Panc1 (cell line): ENCODE measurements at regions not wholly inside any gene's neighbourhood (a gene's known extent, or its start where the extent isn't known, plus 50 kb on each side); places are given as distances from the start of the nearest gene placed in this dataset.

Experiments used
- ATAC-seq: fragments of 200-7000 bp; cut with Tn5 transposase; 2 replicates; pipeline ENCODE4 v1.9.1; 2020; ENCODE audit warnings: mild to moderate bottlenecking, moderate library complexity
- BruUV-seq: library from RNA; stranded (reverse); fragments of 400-500 nt; replicated peaks from 2 replicates; lab custom pipeline; 2021; lab: Mats Ljungman, UMichigan
- CTCF ChIA-PET: fragments of 300-600 bp; sonication (Branson Sonifier 250); formaldehyde crosslinking; loops from one replicate; lab custom pipeline; 2022; ENCODE audit warnings: antibody characterized with exemption; lab: Charles Lee
- POLR2A ChIA-PET: fragments of 300-600 bp; sonication (Branson Sonifier 250); formaldehyde crosslinking; loops from one replicate; lab custom pipeline; 2022; ENCODE audit warnings: antibody characterized with exemption; lab: Charles Lee
- DNase-seq: peaks from one replicate; pipeline ENCODE4 v3.0.0-alpha.2; 2010; ENCODE audit warnings: low read depth, low spot score
- H3K27ac ChIP-seq: 2 replicates; pipeline ENCODE4 v1.5.1; 2011; ENCODE audit warnings: mild to moderate bottlenecking, low read length, inconsistent platforms
- H3K27me3 ChIP-seq: fragments of 200-500 bp; sonication (Bioruptor generic); 2 replicates; pipeline ENCODE4 v1.6.0; 2014; ENCODE audit warnings: low read length, inconsistent platforms; ENCODE audit not compliant: control insufficient read depth, insufficient read depth
- H3K36me3 ChIP-seq: fragments of 200-500 bp; sonication (Bioruptor generic); 2 replicates; pipeline ENCODE4 v1.5.1; 2014; ENCODE audit warnings: inconsistent platforms, mild to moderate bottlenecking, low read length, moderate library complexity; ENCODE audit not compliant: control insufficient read depth, insufficient read depth
- H3K4me1 ChIP-seq: 2 replicates; pipeline ENCODE4 v1.5.1; 2011; ENCODE audit warnings: inconsistent platforms, mild to moderate bottlenecking, low read length, moderate library complexity; ENCODE audit not compliant: control insufficient read depth, insufficient read depth
- H3K4me3 ChIP-seq, 2 experiments: 2 replicates each; pipeline ENCODE4 v1.5.1; 2011 to 2012; ENCODE audit warnings: low read depth in 2 of 2, low read length in 2 of 2, mild to moderate bottlenecking in 2 of 2, inconsistent platforms in 1 of 2, moderate library complexity in 1 of 2
- H3K9me3 ChIP-seq: fragments of 200-500 bp; sonication (Bioruptor generic); 2 replicates; pipeline ENCODE4 v1.5.1; 2014; ENCODE audit warnings: low read depth, mild to moderate bottlenecking, inconsistent platforms, low read length, moderate library complexity; ENCODE audit not compliant: control insufficient read depth, insufficient read depth
- POLR2AphosphoS5 ChIP-seq: IDR thresholded peaks from 2 replicates; pipeline ENCODE4 v1.6.1; 2012; ENCODE audit warnings: mild to moderate bottlenecking, low read depth, low read length, moderate library complexity
- SIN3A ChIP-seq: IDR thresholded peaks from 2 replicates; pipeline ENCODE4 v1.6.1; 2012; ENCODE audit warnings: low read depth, mild to moderate bottlenecking, low read length, moderate library complexity, borderline replicate concordance; ENCODE audit not compliant: insufficient read depth
- TCF7L2 ChIP-seq: IDR thresholded peaks from 2 replicates; pipeline ENCODE4 v1.6.1; 2011; ENCODE audit warnings: mild to moderate bottlenecking, low read depth, low read length, inconsistent platforms
- in situ Hi-C: cut with HindIII; loops from 2 replicates; pipeline ENCODE4 v1.10.0; 2016; ENCODE audit warnings: low sequenced_read_pairs, low pct_unique_long_range_greater_than_20kb
- intact Hi-C: fragments of 100-400 bp; cut with micrococcal nuclease; formaldehyde crosslinking; loops from one replicate; pipeline ENCODE4 v1.10.0; 2022; ENCODE audit not compliant: unreplicated experiment
- TF ChIP-seq, protein P1 (sequence below), 2 experiments: IDR thresholded peaks; 2 replicates each; pipeline ENCODE4 v1.6.1; 2011 to 2012; ENCODE audit warnings: low read depth in 2 of 2, control low read depth in 1 of 2, low read length in 1 of 2, mild to moderate bottlenecking in 1 of 2, moderate library complexity in 1 of 2; ENCODE audit not compliant: insufficient read depth in 1 of 2
- TF ChIP-seq, protein P2 (sequence below): fragments of 450-650 bp; IDR thresholded peaks from 2 replicates; pipeline ENCODE4 v1.5.1; 2017; ENCODE audit warnings: mild to moderate bottlenecking

DNA sequence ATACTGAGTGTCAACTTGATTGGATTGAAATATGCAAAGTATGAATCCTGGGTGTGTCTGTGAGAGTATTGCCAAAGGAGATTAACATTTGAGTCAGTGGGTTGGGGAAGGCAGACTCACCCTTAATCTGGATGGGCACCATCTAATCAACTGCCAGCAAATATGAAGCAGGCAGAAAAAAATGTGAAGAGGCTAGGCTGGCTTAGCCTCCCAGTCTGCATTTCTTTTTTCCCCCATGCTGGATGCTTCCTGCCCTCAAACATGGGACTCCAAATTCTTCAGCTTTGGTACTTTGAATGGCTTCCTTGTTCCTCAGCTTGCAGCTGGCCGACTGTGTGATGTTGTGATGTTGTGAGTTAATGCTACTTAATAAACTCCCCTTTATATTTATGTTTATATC is 577.4 kb downstream of the CPS1 start:
- BruUV-seq, result no TSS peak
- H3K4me3 ChIP-seq, result no peak overlapping the region
- no peaks in the 10 kb centered on the region for H3K9me3 ChIP-seq
- no peaks in the 10 kb centered on the region for H3K27me3 ChIP-seq
- H3K4me1 ChIP-seq, result no peaks in the 10 kb centered on the region
- no peak overlapping the region for H3K27ac ChIP-seq
- DNase-seq, result no peak
- no peaks in the 10 kb centered on the region for H3K36me3 ChIP-seq
- intact Hi-C loops (no loop called here), in situ Hi-C loops (no loop called here)
- TF ChIP-seq SIN3A, result no peak
- TF ChIP-seq POLR2AphosphoS5, result no peak
- TF ChIP-seq, protein P1, sequence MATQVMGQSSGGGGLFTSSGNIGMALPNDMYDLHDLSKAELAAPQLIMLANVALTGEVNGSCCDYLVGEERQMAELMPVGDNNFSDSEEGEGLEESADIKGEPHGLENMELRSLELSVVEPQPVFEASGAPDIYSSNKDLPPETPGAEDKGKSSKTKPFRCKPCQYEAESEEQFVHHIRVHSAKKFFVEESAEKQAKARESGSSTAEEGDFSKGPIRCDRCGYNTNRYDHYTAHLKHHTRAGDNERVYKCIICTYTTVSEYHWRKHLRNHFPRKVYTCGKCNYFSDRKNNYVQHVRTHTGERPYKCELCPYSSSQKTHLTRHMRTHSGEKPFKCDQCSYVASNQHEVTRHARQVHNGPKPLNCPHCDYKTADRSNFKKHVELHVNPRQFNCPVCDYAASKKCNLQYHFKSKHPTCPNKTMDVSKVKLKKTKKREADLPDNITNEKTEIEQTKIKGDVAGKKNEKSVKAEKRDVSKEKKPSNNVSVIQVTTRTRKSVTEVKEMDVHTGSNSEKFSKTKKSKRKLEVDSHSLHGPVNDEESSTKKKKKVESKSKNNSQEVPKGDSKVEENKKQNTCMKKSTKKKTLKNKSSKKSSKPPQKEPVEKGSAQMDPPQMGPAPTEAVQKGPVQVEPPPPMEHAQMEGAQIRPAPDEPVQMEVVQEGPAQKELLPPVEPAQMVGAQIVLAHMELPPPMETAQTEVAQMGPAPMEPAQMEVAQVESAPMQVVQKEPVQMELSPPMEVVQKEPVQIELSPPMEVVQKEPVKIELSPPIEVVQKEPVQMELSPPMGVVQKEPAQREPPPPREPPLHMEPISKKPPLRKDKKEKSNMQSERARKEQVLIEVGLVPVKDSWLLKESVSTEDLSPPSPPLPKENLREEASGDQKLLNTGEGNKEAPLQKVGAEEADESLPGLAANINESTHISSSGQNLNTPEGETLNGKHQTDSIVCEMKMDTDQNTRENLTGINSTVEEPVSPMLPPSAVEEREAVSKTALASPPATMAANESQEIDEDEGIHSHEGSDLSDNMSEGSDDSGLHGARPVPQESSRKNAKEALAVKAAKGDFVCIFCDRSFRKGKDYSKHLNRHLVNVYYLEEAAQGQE (IDR thresholded peaks at IDR 0.05; ENCODE audit: insufficient read depth in 1 of 2, low read depth in 2 of 2, low read length in 1 of 2), result no peak
- no peak for TF ChIP-seq TCF7L2
- TF ChIP-seq, protein P2, sequence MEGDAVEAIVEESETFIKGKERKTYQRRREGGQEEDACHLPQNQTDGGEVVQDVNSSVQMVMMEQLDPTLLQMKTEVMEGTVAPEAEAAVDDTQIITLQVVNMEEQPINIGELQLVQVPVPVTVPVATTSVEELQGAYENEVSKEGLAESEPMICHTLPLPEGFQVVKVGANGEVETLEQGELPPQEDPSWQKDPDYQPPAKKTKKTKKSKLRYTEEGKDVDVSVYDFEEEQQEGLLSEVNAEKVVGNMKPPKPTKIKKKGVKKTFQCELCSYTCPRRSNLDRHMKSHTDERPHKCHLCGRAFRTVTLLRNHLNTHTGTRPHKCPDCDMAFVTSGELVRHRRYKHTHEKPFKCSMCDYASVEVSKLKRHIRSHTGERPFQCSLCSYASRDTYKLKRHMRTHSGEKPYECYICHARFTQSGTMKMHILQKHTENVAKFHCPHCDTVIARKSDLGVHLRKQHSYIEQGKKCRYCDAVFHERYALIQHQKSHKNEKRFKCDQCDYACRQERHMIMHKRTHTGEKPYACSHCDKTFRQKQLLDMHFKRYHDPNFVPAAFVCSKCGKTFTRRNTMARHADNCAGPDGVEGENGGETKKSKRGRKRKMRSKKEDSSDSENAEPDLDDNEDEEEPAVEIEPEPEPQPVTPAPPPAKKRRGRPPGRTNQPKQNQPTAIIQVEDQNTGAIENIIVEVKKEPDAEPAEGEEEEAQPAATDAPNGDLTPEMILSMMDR, result no peak
- POLR2A ChIA-PET, result no interaction called here
- no peak for ATAC-seq
- CTCF ChIA-PET, result no interaction called here

DNA sequence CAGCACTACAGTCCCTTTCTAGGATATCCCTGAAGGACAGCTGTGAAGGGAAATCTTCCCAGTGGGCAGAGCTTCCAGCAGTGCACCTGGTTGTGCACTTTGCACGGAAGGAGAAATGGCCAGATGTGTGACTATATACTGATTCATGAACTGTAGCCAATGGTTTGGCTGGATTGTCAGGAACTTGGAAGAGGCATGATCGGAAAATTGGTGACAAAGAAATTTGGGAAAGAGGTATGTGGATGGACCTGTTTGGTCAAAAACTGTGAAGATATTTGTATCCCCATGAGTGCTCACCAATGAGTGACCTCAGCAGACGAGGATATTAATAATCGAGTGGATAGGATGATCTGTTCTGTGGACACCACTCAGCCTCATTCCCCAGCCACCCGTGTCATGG is 582.2 kb downstream of the CPS1 start:
- DNase-seq (no peak), ATAC-seq (no peak)
- in situ Hi-C loops (no loop called here), intact Hi-C loops (no loop called here)
- H3K4me1 ChIP-seq, result no peaks in the 10 kb centered on the region
- no peaks in the 10 kb centered on the region for H3K9me3 ChIP-seq
- TF ChIP-seq, protein P1 (IDR thresholded peaks at IDR 0.05; ENCODE audit: insufficient read depth in 1 of 2, low read depth in 2 of 2, low read length in 1 of 2), result no peak
- TF ChIP-seq POLR2AphosphoS5 (no peak), SIN3A (no peak), TCF7L2 (no peak)
- TF ChIP-seq, protein P2, result no peak
- no peak overlapping the region for H3K27ac ChIP-seq
- ChIA-PET CTCF (no interaction called here), POLR2A (no interaction called here)
- H3K36me3 ChIP-seq, result no peaks in the 10 kb centered on the region
- H3K4me3 ChIP-seq, result no peak overlapping the region
- no peaks in the 10 kb centered on the region for H3K27me3 ChIP-seq
- no TSS peak for BruUV-seq
